ENCODE measurements at regions not wholly inside any gene's neighbourhood (a gene's known extent, or its start where the extent isn't known, plus 50 kb on each side); places are given as distances from the start of the nearest gene placed in this dataset.

DNA sequence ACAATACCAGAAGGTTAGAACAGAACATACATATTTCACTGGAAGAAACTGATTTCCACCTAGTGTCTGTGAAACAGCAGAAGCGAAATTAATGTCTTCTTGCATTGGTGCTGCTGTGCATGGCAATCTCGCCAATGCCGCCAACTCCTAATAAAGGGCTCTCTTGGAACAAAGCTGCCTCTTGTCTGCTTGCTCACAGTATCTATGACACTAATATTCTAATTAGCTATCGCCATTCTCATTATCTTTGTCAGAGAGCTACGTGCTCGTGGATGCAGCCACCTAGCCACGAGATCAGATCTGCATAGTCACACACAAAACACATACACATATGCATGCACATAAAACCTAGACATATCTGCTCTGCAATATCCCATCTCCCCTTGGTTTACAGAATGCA lies 145.9 kb upstream of the OLIG3 start:
- no peaks in the 10 kb centered on the region for H4K20me1 ChIP-seq (ENCODE audit: insufficient read depth, low read length)

More for the DNA sequence above, 145.9 kb upstream of the OLIG3 start:
- DNase-seq (no peak), ATAC-seq (ENCODE audit: low read depth) (no peak)
- in situ Hi-C loops (cut with MboI; ENCODE audit: low sequenced_read_pairs) (loop anchor here (5.0 kb wide), 2 partner anchors 363 to 548 kb away; no protein-coding TSS in a partner anchor), intact Hi-C loops (cut with micrococcal nuclease) (loop anchor here (2.0 to 5.0 kb wide), 3 partner anchors 297 to 671 kb away; no protein-coding TSS in a partner anchor), dilution Hi-C loops (cut with HindIII; ENCODE audit: low sequenced_read_pairs, unreplicated experiment) (no loop called here)
- TF ChIP-seq BHLHE40 (IDR thresholded peaks at IDR 0.05; ENCODE audit: low read depth, low read length) (no peak), MAZ (IDR thresholded peaks at IDR 0.05; ENCODE audit: borderline replicate concordance, low read depth, low read length) (no peak), RFX5 (IDR thresholded peaks at IDR 0.05; ENCODE audit: low read depth, low read length) (no peak), MAFK (IDR thresholded peaks at IDR 0.05; ENCODE audit: low read depth, low read length) (no peak), MXI1 (IDR thresholded peaks at IDR 0.05; ENCODE audit: borderline replicate concordance, low read depth, low read length) (no peak), CEBPB (IDR thresholded peaks at IDR 0.05; ENCODE audit: low read depth, low read length) (no peak), CHD1 (IDR thresholded peaks at IDR 0.05; ENCODE audit: low read depth, low read length) (no peak), NFE2L2 (IDR thresholded peaks at IDR 0.05; ENCODE audit: low read depth, low read length) (no peak), SMC3 (IDR thresholded peaks at IDR 0.05; ENCODE audit: low read depth, low read length) (no peak), POLR2A (IDR thresholded peaks at IDR 0.05; ENCODE audit: low read depth, low read length) (no peak), FOS (IDR thresholded peaks at IDR 0.05; ENCODE audit: low read depth, low read length) (no peak), RAD21 (IDR thresholded peaks at IDR 0.05; ENCODE audit: low read length) (no peak)
- TF ChIP-seq, protein P1, sequence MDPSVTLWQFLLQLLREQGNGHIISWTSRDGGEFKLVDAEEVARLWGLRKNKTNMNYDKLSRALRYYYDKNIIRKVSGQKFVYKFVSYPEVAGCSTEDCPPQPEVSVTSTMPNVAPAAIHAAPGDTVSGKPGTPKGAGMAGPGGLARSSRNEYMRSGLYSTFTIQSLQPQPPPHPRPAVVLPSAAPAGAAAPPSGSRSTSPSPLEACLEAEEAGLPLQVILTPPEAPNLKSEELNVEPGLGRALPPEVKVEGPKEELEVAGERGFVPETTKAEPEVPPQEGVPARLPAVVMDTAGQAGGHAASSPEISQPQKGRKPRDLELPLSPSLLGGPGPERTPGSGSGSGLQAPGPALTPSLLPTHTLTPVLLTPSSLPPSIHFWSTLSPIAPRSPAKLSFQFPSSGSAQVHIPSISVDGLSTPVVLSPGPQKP (IDR thresholded peaks at IDR 0.05; ENCODE audit: borderline replicate concordance, low read depth, low read length), result no peak
- TF ChIP-seq, protein P2, sequence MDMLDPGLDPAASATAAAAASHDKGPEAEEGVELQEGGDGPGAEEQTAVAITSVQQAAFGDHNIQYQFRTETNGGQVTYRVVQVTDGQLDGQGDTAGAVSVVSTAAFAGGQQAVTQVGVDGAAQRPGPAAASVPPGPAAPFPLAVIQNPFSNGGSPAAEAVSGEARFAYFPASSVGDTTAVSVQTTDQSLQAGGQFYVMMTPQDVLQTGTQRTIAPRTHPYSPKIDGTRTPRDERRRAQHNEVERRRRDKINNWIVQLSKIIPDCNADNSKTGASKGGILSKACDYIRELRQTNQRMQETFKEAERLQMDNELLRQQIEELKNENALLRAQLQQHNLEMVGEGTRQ (IDR thresholded peaks at IDR 0.05; ENCODE audit: low read depth, low read length), result no peak
- TF ChIP-seq, protein P3, sequence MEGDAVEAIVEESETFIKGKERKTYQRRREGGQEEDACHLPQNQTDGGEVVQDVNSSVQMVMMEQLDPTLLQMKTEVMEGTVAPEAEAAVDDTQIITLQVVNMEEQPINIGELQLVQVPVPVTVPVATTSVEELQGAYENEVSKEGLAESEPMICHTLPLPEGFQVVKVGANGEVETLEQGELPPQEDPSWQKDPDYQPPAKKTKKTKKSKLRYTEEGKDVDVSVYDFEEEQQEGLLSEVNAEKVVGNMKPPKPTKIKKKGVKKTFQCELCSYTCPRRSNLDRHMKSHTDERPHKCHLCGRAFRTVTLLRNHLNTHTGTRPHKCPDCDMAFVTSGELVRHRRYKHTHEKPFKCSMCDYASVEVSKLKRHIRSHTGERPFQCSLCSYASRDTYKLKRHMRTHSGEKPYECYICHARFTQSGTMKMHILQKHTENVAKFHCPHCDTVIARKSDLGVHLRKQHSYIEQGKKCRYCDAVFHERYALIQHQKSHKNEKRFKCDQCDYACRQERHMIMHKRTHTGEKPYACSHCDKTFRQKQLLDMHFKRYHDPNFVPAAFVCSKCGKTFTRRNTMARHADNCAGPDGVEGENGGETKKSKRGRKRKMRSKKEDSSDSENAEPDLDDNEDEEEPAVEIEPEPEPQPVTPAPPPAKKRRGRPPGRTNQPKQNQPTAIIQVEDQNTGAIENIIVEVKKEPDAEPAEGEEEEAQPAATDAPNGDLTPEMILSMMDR (conservative IDR thresholded peaks at IDR 0.05; ENCODE audit: low read depth, low read length), result no peak
- H2AK5ac ChIP-seq (ENCODE audit: low read depth, low read length), result no peak overlapping the region
- peaks cover 20% of the 10 kb centered on the region for H3K27me3 ChIP-seq (ENCODE audit: control insufficient read depth, insufficient read depth, low read length)
- no peaks in the 10 kb centered on the region for H3K9me1 ChIP-seq (ENCODE audit: insufficient read depth, low read length)
- no peaks in the 10 kb centered on the region for H3K9me3 ChIP-seq (ENCODE audit: control insufficient read depth, insufficient read depth, low read length)
- no peak overlapping the region for H2BK5ac ChIP-seq (ENCODE audit: low read depth, low read length, poor library complexity, severe bottlenecking)
- BruUV-seq (replicated peaks), result no TSS peak
- H3K4me3 ChIP-seq (ENCODE audit: insufficient read depth, low read depth, low read length), result no peak overlapping the region
- no peak overlapping the region for H2BK15ac ChIP-seq (ENCODE audit: low read depth, low read length)
- no peak overlapping the region for H3K18ac ChIP-seq (ENCODE audit: low read depth, low read length)
- no peak overlapping the region for H3K23ac ChIP-seq (ENCODE audit: low read depth, low read length)
- WGBS, 2 experiments (ENCODE audit: extremely low coverage in 2 of 2, insufficient read length in 1 of 2), result 63% methylated on average over 5 of the region's 7 CpGs; no CpG with 5 or more reads in 1 of the 2 experiments
- H3K36me3 ChIP-seq (ENCODE audit: control insufficient read depth, insufficient read depth, low read length), result no peaks in the 10 kb centered on the region
- no peak overlapping the region for H4K8ac ChIP-seq (ENCODE audit: low read depth in 2 of 2, low read length in 2 of 2)
- ChIA-PET CTCF (interaction anchor here (1.0 kb wide), 1 partner anchor 546 kb away, joined by 4 read pairs; no protein-coding TSS in a partner anchor), POLR2A (ENCODE audit: unreplicated experiment) (no interaction called here)
- H3K9ac ChIP-seq (ENCODE audit: low read depth, low read length), result no peak overlapping the region
- H4K5ac ChIP-seq (ENCODE audit: low read depth, low read length), result no peak overlapping the region
- no peak overlapping the region for H2AFZ ChIP-seq (replicated peaks; ENCODE audit: low read length, poor library complexity)
- H4K91ac ChIP-seq (ENCODE audit: insufficient read depth, low read depth, low read length), result no peak overlapping the region
- H3K14ac ChIP-seq (replicated peaks; ENCODE audit: low read depth, low read length), result no peak overlapping the region
- no peak overlapping the region for H3K27ac ChIP-seq (ENCODE audit: insufficient read depth, low read length)
- no peak overlapping the region for H2BK20ac ChIP-seq (ENCODE audit: low read depth, low read length)
- H3K4me1 ChIP-seq (ENCODE audit: control insufficient read depth, insufficient read depth, low read length), result no peaks in the 10 kb centered on the region
- no peak overlapping the region for H2AK9ac ChIP-seq (replicated peaks; ENCODE audit: low read depth, low read length, poor library complexity)
- H3K56ac ChIP-seq (ENCODE audit: extremely low read depth, insufficient read depth, low read length), result no peak overlapping the region
- no peak overlapping the region for H3K4ac ChIP-seq (ENCODE audit: low read depth, low read length)
- no peak overlapping the region for H2BK120ac ChIP-seq (ENCODE audit: low read depth, low read length)
- H3K4me2 ChIP-seq (ENCODE audit: low read depth, low read length), result no peak overlapping the region
- no peaks in the 10 kb centered on the region for H3K79me1 ChIP-seq (ENCODE audit: low read depth in 1 of 2, low read length in 2 of 2)
